ENCODE measurements at regions not wholly inside any gene's neighbourhood (a gene's known extent, or its start where the extent isn't known, plus 50 kb on each side); places are given as distances from the start of the nearest gene placed in this dataset.

DNA sequence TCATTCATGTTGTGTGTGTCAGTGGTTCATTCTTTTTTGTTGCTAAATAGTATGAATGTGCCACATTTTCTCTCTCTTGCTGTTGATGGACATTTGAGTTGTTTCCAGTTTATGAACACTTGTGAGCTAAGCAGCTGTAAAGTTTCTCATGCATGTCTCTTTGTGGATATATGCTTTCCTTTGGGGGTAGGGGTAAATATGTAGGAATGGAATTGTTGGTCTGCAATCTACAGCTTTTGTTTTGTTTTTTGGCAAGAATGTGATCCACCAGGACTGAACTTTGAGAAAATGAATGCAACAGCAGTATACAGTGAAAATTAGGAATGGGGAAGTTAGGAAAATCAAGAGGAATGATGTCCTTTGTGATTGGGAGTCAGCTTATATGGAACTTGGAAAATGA is 226.3 kb downstream of the CDCA7 start:
- TF ChIP-seq, protein P1, sequence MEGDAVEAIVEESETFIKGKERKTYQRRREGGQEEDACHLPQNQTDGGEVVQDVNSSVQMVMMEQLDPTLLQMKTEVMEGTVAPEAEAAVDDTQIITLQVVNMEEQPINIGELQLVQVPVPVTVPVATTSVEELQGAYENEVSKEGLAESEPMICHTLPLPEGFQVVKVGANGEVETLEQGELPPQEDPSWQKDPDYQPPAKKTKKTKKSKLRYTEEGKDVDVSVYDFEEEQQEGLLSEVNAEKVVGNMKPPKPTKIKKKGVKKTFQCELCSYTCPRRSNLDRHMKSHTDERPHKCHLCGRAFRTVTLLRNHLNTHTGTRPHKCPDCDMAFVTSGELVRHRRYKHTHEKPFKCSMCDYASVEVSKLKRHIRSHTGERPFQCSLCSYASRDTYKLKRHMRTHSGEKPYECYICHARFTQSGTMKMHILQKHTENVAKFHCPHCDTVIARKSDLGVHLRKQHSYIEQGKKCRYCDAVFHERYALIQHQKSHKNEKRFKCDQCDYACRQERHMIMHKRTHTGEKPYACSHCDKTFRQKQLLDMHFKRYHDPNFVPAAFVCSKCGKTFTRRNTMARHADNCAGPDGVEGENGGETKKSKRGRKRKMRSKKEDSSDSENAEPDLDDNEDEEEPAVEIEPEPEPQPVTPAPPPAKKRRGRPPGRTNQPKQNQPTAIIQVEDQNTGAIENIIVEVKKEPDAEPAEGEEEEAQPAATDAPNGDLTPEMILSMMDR (IDR thresholded peaks at IDR 0.05), result no peak
- TF ChIP-seq POLR2A (IDR thresholded peaks at IDR 0.05) (no peak), EP300 (IDR thresholded peaks at IDR 0.05) (no peak)

All from gastroesophageal sphincter (tissue), 3 donors.